PC-9 (cell line): ENCODE measurements at regions not wholly inside any gene's neighbourhood (a gene's known extent, or its start where the extent isn't known, plus 50 kb on each side); places are given as distances from the start of the nearest gene placed in this dataset.

Experiments
- BruUV-seq: library from RNA; stranded (reverse); fragments of 400-500 nt; replicated peaks from 2 replicates; lab custom pipeline; 2021; lab: Mats Ljungman, UMichigan
- CTCF ChIA-PET: fragments of 300-600 bp; sonication (Branson Sonifier 250); formaldehyde crosslinking; loops from one replicate; lab custom pipeline; 2022; ENCODE audit warnings: antibody characterized with exemption; lab: Charles Lee
- POLR2A ChIA-PET: fragments of 300-600 bp; sonication (Branson Sonifier 250); formaldehyde crosslinking; loops from one replicate; lab custom pipeline; 2022; ENCODE audit warnings: antibody characterized with exemption; ENCODE audit not compliant: unreplicated experiment; lab: Charles Lee
- DNase-seq, 2 experiments: peaks; one replicate each; pipeline versions ENCODE4 v3.0.0 to v3.0.0-alpha.2; 2015 to 2022; ENCODE audit warnings: mixed read lengths in 1 of 2
- H2AFZ ChIP-seq: fragments of 200-600 bp; sonication (generic); 2 replicates; pipeline ENCODE4 v1.8.1; 2017; ENCODE audit warnings: antibody characterized with exemption
- H3F3A ChIP-seq: fragments of 200-600 bp; sonication (generic); 2 replicates; pipeline ENCODE4 v1.8.1; 2017; ENCODE audit warnings: antibody characterized with exemption, mild to moderate bottlenecking, low read depth; ENCODE audit not compliant: insufficient read depth
- H3K27ac ChIP-seq: fragments of 200-600 bp; sonication (generic); 2 replicates; pipeline ENCODE4 v1.6.1; 2016; ENCODE audit warnings: mixed run types
- H3K27me3 ChIP-seq: fragments of 200-600 bp; sonication (generic); 2 replicates; pipeline ENCODE4 v1.6.1; 2016; ENCODE audit warnings: low read depth, mixed run types; ENCODE audit not compliant: insufficient read depth
- H3K36me3 ChIP-seq: fragments of 200-600 bp; sonication (generic); 2 replicates; pipeline ENCODE4 v1.6.1; 2016; ENCODE audit warnings: low read depth, mixed run types
- H3K4me1 ChIP-seq: fragments of 200-600 bp; sonication (generic); replicated peaks from 2 replicates; pipeline ENCODE4 v1.6.1; 2016; ENCODE audit warnings: mixed run types; ENCODE audit not compliant: insufficient read depth
- H3K4me2 ChIP-seq: fragments of 200-600 bp; sonication (generic); 2 replicates; pipeline ENCODE4 v1.6.1; 2017; ENCODE audit warnings: mixed run types
- H3K4me3 ChIP-seq: fragments of 200-600 bp; sonication (generic); 2 replicates; pipeline ENCODE4 v1.6.1; 2016; ENCODE audit warnings: mixed run types
- H3K79me2 ChIP-seq: fragments of 200-600 bp; sonication (generic); 2 replicates; pipeline ENCODE4 v1.6.1; 2017; ENCODE audit warnings: low read depth, mixed run types
- H3K9me2 ChIP-seq: fragments of 200-600 bp; sonication (generic); 2 replicates; pipeline ENCODE4 v1.8.1; 2017; ENCODE audit warnings: mild to moderate bottlenecking; ENCODE audit not compliant: insufficient read depth
- H3K9me3 ChIP-seq: fragments of 200-600 bp; sonication (generic); 2 replicates; pipeline ENCODE4 v1.8.1; 2016; ENCODE audit warnings: low read depth; ENCODE audit not compliant: insufficient read depth
- H4K20me1 ChIP-seq: fragments of 200-600 bp; sonication (generic); 2 replicates; pipeline ENCODE4 v1.8.1; 2017; ENCODE audit not compliant: insufficient read depth
- CTCF ChIP-seq: fragments of 200-600 bp; sonication (generic); conservative IDR thresholded peaks from 2 replicates; pipeline ENCODE4 v1.6.1; 2017; ENCODE audit warnings: mixed run types, antibody characterized with exemption, mild to moderate bottlenecking, moderate library complexity
- EZH2 ChIP-seq: fragments of 200-600 bp; sonication (generic); IDR thresholded peaks from 2 replicates; pipeline ENCODE4 v1.8.0; 2017; ENCODE audit warnings: antibody characterized with exemption, low read depth
- intact Hi-C: fragments of 100-400 bp; cut with micrococcal nuclease; formaldehyde crosslinking; loops from one replicate; pipeline ENCODE4 v1.10.0; 2022; ENCODE audit not compliant: unreplicated experiment

- ChIA-PET CTCF (no interaction called here), POLR2A (no interaction called here)
- Histone ChIP-seq H3K9me2 (no peaks in the 10 kb centered on the region), H3K9me3 (no peaks in the 10 kb centered on the region), H4K20me1 (no peaks in the 10 kb centered on the region), H3F3A (no peaks in the 10 kb centered on the region), H3K4me1 (no peaks in the 10 kb centered on the region), H3K27me3 (peaks cover 9% of the 10 kb centered on the region; the same call in 1 of the 2 replicates), H2AFZ (no peak overlapping the region), H3K79me2 (no peaks in the 10 kb centered on the region), H3K4me2 (no peak overlapping the region), H3K27ac (no peak overlapping the region), H3K4me3 (no peak overlapping the region), H3K36me3 (no peaks in the 10 kb centered on the region)
- BruUV-seq, result no TSS peak
- TF ChIP-seq EZH2 (no peak), CTCF (no peak)
- no peak for DNase-seq
- intact Hi-C loops, result no loop called here
These were observed 119.9 kb downstream of the ASMT start for GRCh38 chrX:1734806-1735205.

- Histone ChIP-seq H3F3A (no peaks in the 10 kb centered on the region), H3K4me3 (no peak overlapping the region), H3K79me2 (no peaks in the 10 kb centered on the region), H3K27ac (no peak overlapping the region), H2AFZ (no peak overlapping the region), H3K4me1 (no peaks in the 10 kb centered on the region), H4K20me1 (no peaks in the 10 kb centered on the region), H3K4me2 (no peak overlapping the region), H3K27me3 (peaks cover 50% of the 10 kb centered on the region), H3K9me2 (no peaks in the 10 kb centered on the region), H3K36me3 (no peaks in the 10 kb centered on the region), H3K9me3 (no peaks in the 10 kb centered on the region)
- intact Hi-C loops, result no loop called here
- POLR2A ChIA-PET, result no interaction called here
- BruUV-seq, result no TSS peak
- CTCF ChIA-PET, result no interaction called here
- no peak for DNase-seq
- no peak for TF ChIP-seq CTCF
- no peak for TF ChIP-seq EZH2
These were observed 127.0 kb downstream of the ASMT start for GRCh38 chrX:1741816-1742394.

GRCh38 chrX:1743105-1743504 lies 128.2 kb downstream of the ASMT start:
- POLR2A ChIA-PET, result no interaction called here
- no peaks in the 10 kb centered on the region for H3K79me2 ChIP-seq
- no peaks in the 10 kb centered on the region for H3F3A ChIP-seq
- TF ChIP-seq EZH2 (no peak), CTCF (no peak)
- no peak overlapping the region for H3K4me3 ChIP-seq
- H3K9me3 ChIP-seq, result no peaks in the 10 kb centered on the region
- H3K27ac ChIP-seq, result no peak overlapping the region
- H3K36me3 ChIP-seq, result no peaks in the 10 kb centered on the region
- no TSS peak for BruUV-seq
- H3K9me2 ChIP-seq, result no peaks in the 10 kb centered on the region
- H2AFZ ChIP-seq, result no peak overlapping the region
- no peaks in the 10 kb centered on the region for H4K20me1 ChIP-seq
- H3K4me2 ChIP-seq, result no peak overlapping the region
- H3K4me1 ChIP-seq, result no peaks in the 10 kb centered on the region
- no peak for DNase-seq
- intact Hi-C loops, result no loop called here
- peaks cover 52% of the 10 kb centered on the region for H3K27me3 ChIP-seq
- CTCF ChIA-PET, result no interaction called here
